NCI-H2081 treated with DMSO at 0.1 percent for 48 hours (cell line): ENCODE measurements at regions not wholly inside any gene's neighbourhood (a gene's known extent, or its start where the extent isn't known, plus 50 kb on each side); places are given as distances from the start of the nearest gene placed in this dataset.
A peak's percentile ranks its signal among the peaks of the same experiment; 100 is the strongest.

Experiments
- DNase-seq: peaks from one replicate; lab custom pipeline; 2025; lab: John Stamatoyannopoulos, UW

GRCh38 chr2:181114021-181114420 is 133.6 kb downstream of the UBE2E3 start:
- no peak for DNase-seq

GRCh38 chr2:181116261-181116660 is 135.9 kb downstream of the UBE2E3 start:
- no peak for DNase-seq

- DNase-seq: no peak
These were observed 137.0 kb downstream of the UBE2E3 start for GRCh38 chr2:181117206-181117925.

- no peak for DNase-seq
These were observed 140.2 kb downstream of the UBE2E3 start for GRCh38 chr2:181120625-181121024.

- peak; percentile 23 for DNase-seq
These were observed 141.6 kb downstream of the UBE2E3 start for GRCh38 chr2:181121996-181122395.

GRCh38 chr2:181122601-181123000 is 142.2 kb downstream of the UBE2E3 start:
- no peak for DNase-seq

- DNase-seq: no peak
These were observed 143.4 kb downstream of the UBE2E3 start for GRCh38 chr2:181123798-181124231.

GRCh38 chr2:181124497-181124896 is 144.1 kb downstream of the UBE2E3 start:
- no peak for DNase-seq

- DNase-seq: no peak
These were observed 145.0 kb downstream of the UBE2E3 start for GRCh38 chr2:181125359-181125758.

GRCh38 chr2:181126311-181126868 is 146.0 kb downstream of the UBE2E3 start:
- no peak for DNase-seq

GRCh38 chr2:181128199-181128598 is 147.8 kb downstream of the UBE2E3 start:
- DNase-seq: no peak

GRCh38 chr2:181129364-181130056 is 149.1 kb downstream of the UBE2E3 start:
- no peak for DNase-seq

- DNase-seq: no peak
These were observed 150.3 kb downstream of the UBE2E3 start for GRCh38 chr2:181130686-181131085.

- DNase-seq: no peak
These were observed 151.2 kb downstream of the UBE2E3 start for GRCh38 chr2:181131584-181131983.

- DNase-seq: no peak
These were observed 158.4 kb downstream of the UBE2E3 start for GRCh38 chr2:181138816-181139215.

GRCh38 chr2:181139831-181140230 is 159.4 kb downstream of the UBE2E3 start:
- no peak for DNase-seq

GRCh38 chr2:181140414-181140813 is 160.0 kb downstream of the UBE2E3 start:
- DNase-seq: peak; percentile 53

GRCh38 chr2:181140928-181141327 is 160.5 kb downstream of the UBE2E3 start:
- DNase-seq: no peak

- no peak for DNase-seq
These were observed 161.3 kb downstream of the UBE2E3 start for GRCh38 chr2:181141676-181142075.

GRCh38 chr2:181142514-181142913 is 162.1 kb downstream of the UBE2E3 start:
- DNase-seq: no peak

GRCh38 chr2:181143790-181144300 is 163.4 kb downstream of the UBE2E3 start:
- DNase-seq: no peak

- no peak for DNase-seq
These were observed 165.2 kb downstream of the UBE2E3 start for GRCh38 chr2:181145645-181146044.

- DNase-seq: no peak
These were observed 165.8 kb downstream of the UBE2E3 start for GRCh38 chr2:181146171-181146570.
